ENCODE measurements at regions not wholly inside any gene's neighbourhood (a gene's known extent, or its start where the extent isn't known, plus 50 kb on each side); places are given as distances from the start of the nearest gene placed in this dataset.

- RAD21 ChIA-PET (ENCODE audit: low non-redundant PET in 1 of 2, low total read pairs in 2 of 2, uncharacterized antibody in 2 of 2, unreplicated experiment in 2 of 2), result no interaction called here
- Histone ChIP-seq H4K20me1 (ENCODE audit: insufficient read depth) (no peaks in the 10 kb centered on the region), H3K9me3 (ENCODE audit: control insufficient read depth in 1 of 2, insufficient read depth in 1 of 2, low read depth in 1 of 2, low read length in 2 of 2) (no peaks in the 10 kb centered on the region), H3K9me2 (ENCODE audit: insufficient read depth) (no peaks in the 10 kb centered on the region), H3K4me3 (replicated peaks in 1 of 2; ENCODE audit: low read depth in 1 of 2, low read length in 2 of 2) (no peak overlapping the region), H3K9ac (ENCODE audit: low read length) (no peak overlapping the region), H3K36me3 (ENCODE audit: control insufficient read depth in 1 of 2, insufficient read depth in 2 of 2, low read length in 2 of 2) (no peaks in the 10 kb centered on the region), H3K27me3 (ENCODE audit: insufficient read depth, low read length) (peaks cover 7% of the 10 kb centered on the region; the same call in 1 of the 2 replicates), H3K4me2 (ENCODE audit: low read length) (no peak overlapping the region), H3K4me1 (ENCODE audit: control insufficient read depth in 1 of 2, insufficient read depth in 2 of 2, low read length in 2 of 2) (no peaks in the 10 kb centered on the region), H3K79me2 (ENCODE audit: insufficient read depth, low read length) (no peaks in the 10 kb centered on the region), H2AFZ (ENCODE audit: low read depth, low read length, poor library complexity, severe bottlenecking) (no peak overlapping the region), H3K27ac (ENCODE audit: low read depth, low read length) (no peak overlapping the region)
- POLR2A ChIA-PET, result no interaction called here
- intact Hi-C loops (cut with micrococcal nuclease), result no loop called here
- CTCF ChIA-PET, result no interaction called here
- no peak for DNase-seq (ENCODE audit: low read depth, low spot score)
- TF ChIP-seq SRF (IDR thresholded peaks at IDR 0.05; ENCODE audit: low read depth), result no peak
- no peak for TF ChIP-seq ATF3 (IDR thresholded peaks at IDR 0.05)
- TF ChIP-seq POLR2AphosphoS5 (IDR thresholded peaks at IDR 0.05; ENCODE audit: low read depth, low read length), result no peak
- TF ChIP-seq CTCF (IDR thresholded peaks at IDR 0.05 in 2 of 3, conservative IDR thresholded peaks at IDR 0.05 in 1 of 3; ENCODE audit: borderline replicate concordance in 1 of 3, insufficient read depth in 1 of 3, low read depth in 2 of 3, low read length in 2 of 3), result no peak
- no peak for TF ChIP-seq EGR1 (IDR thresholded peaks at IDR 0.05; ENCODE audit: low read depth)
- TF ChIP-seq EZH2 (IDR thresholded peaks at IDR 0.05), result no peak
- no peak for TF ChIP-seq REST (IDR thresholded peaks at IDR 0.05; ENCODE audit: low read depth)
- TF ChIP-seq RAD21 (IDR thresholded peaks at IDR 0.05; ENCODE audit: low read depth), result no peak
- no peak for TF ChIP-seq YY1 (IDR thresholded peaks at IDR 0.05; ENCODE audit: extremely low read depth, insufficient replicate concordance, low read depth, low read length)
- TF ChIP-seq CEBPB (IDR thresholded peaks at IDR 0.05; ENCODE audit: low read depth), result no peak
- no peak for TF ChIP-seq JUND (IDR thresholded peaks at IDR 0.05)
- TF ChIP-seq POLR2A (IDR thresholded peaks at IDR 0.05; ENCODE audit: borderline replicate concordance, extremely low read depth, insufficient read depth, insufficient read length), result no peak
- no peak for TF ChIP-seq TCF7L2 (IDR thresholded peaks at IDR 0.05; ENCODE audit: borderline replicate concordance, extremely low read depth, insufficient read depth, insufficient read length)
- TF ChIP-seq EZH2phosphoT487 (IDR thresholded peaks at IDR 0.05; ENCODE audit: borderline replicate concordance), result no peak
- no peak for TF ChIP-seq FOSL1 (IDR thresholded peaks at IDR 0.05; ENCODE audit: low read depth)
- no peak for TF ChIP-seq MAX (IDR thresholded peaks at IDR 0.05)
- ATAC-seq, result no peak
- no TSS peak for BruUV-seq (replicated peaks)
These were observed 422.1 kb downstream of the RAB38 start for GRCh38 chr11:87753143-87753542.

Data from HCT116 (cell line).